Body of pancreas (tissue), 4 donors: ENCODE measurements at regions not wholly inside any gene's neighbourhood (a gene's known extent, or its start where the extent isn't known, plus 50 kb on each side); places are given as distances from the start of the nearest gene placed in this dataset.

Experiments used
- CTCF ChIP-seq, 7 experiments: fragments of 450-650 bp in 4 of 7; fragments of 200-600 bp in 3 of 7; sonication (generic) in 3 of 7; IDR thresholded peaks; one replicate each; pipeline ENCODE4 v1.5.1; 2016 to 2019; ENCODE audit warnings: antibody characterized with exemption in 7 of 7
- POLR2A ChIP-seq, 3 donors: fragments of 450-650 bp; IDR thresholded peaks; one replicate each; pipeline ENCODE4 v1.6.1; 2016; ENCODE audit warnings: antibody characterized with exemption in 3 of 3, mild to moderate bottlenecking in 2 of 3

DNA sequence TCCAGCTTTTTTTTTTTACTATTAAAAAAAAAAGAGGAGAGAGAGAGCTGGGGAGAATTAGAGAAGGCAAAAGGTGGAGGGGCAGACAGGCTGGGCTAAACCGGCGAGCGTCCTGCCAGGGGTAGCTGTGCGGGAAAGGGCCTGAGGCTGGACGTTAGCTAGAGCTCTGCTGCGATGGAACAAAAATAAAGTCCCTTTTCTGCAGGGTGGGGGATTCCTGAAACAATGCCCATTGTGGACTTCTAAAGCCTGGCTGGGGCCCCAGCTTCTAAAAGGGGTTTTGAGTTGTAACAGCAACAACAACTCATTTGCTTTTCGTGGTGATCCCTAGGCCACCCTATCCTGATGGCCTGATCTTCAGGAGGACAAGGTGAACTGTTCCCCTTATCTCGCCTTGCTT, 311.7 kb downstream of the FBXW7 start:
- TF ChIP-seq CTCF (IDR thresholded peaks at IDR 0.05) (no peak), POLR2A (IDR thresholded peaks at IDR 0.05) (no peak)
